ENCODE measurements at regions not wholly inside any gene's neighbourhood (a gene's known extent, or its start where the extent isn't known, plus 50 kb on each side); places are given as distances from the start of the nearest gene placed in this dataset.
"Not testable (repeated sequence)": the region's sequence is repeated elsewhere in the genome, so short reads cannot be mapped to it uniquely, and the experiment has no call there.

- DNase-seq, result peak; percentile 53 to 70 (median 68)
Measured at GRCh38 chr9:100714372-100715099, 136.7 kb downstream of the CAVIN4 start.

GRCh38 chr9:100715100-100715380, 137.2 kb downstream of the CAVIN4 start:
- no peak for DNase-seq

GRCh38 chr9:100718717-100719116, 140.8 kb downstream of the CAVIN4 start:
- DNase-seq, result no peak

GRCh38 chr9:100720922-100721321, 143.0 kb downstream of the CAVIN4 start:
- DNase-seq, result peak in 1 of 3 donors; percentile 23

- no peak for DNase-seq
Measured at GRCh38 chr9:100724886-100725285, 147.0 kb downstream of the CAVIN4 start.

- DNase-seq, result no peak
Measured at GRCh38 chr9:100725371-100725770, 147.5 kb downstream of the CAVIN4 start.

GRCh38 chr9:100729336-100729895, 151.5 kb downstream of the CAVIN4 start:
- peak in 2 of 3 donors; percentile 16 to 59 for DNase-seq

- peak in 1 of 3 donors; percentile 17 for DNase-seq
Measured at GRCh38 chr9:100730086-100730485, 152.2 kb downstream of the CAVIN4 start.

- DNase-seq, result no peak
Measured at GRCh38 chr9:100731038-100731556, 153.2 kb downstream of the CAVIN4 start.

- no peak for DNase-seq
Measured at GRCh38 chr9:100731557-100731956, 153.7 kb downstream of the CAVIN4 start.

- no peak for DNase-seq
Measured at GRCh38 chr9:100739208-100739607, 161.3 kb downstream of the CAVIN4 start.

- no peak for DNase-seq
Measured at GRCh38 chr9:100739666-100740065, 161.8 kb downstream of the CAVIN4 start.

GRCh38 chr9:100748930-100749329, 171.1 kb downstream of the CAVIN4 start:
- not testable (repeated sequence) for DNase-seq

- no peak for DNase-seq
Measured at GRCh38 chr9:100756217-100756616, 178.3 kb downstream of the CAVIN4 start.

GRCh38 chr9:100759215-100759614, 181.3 kb downstream of the CAVIN4 start:
- DNase-seq, result no peak

- no peak for DNase-seq
Measured at GRCh38 chr9:100761276-100761802, 183.5 kb downstream of the CAVIN4 start.

GRCh38 chr9:100774326-100774725, 196.4 kb downstream of the CAVIN4 start:
- no peak for DNase-seq

- no peak for DNase-seq
Measured at GRCh38 chr9:100774962-100775361, 197.1 kb downstream of the CAVIN4 start.

GRCh38 chr9:100775912-100776311, 198.0 kb downstream of the CAVIN4 start:
- DNase-seq, result no peak

GRCh38 chr9:100784755-100785154, 206.9 kb downstream of the CAVIN4 start:
- no peak for DNase-seq

GRCh38 chr9:100785946-100786345, 208.1 kb downstream of the CAVIN4 start:
- no peak for DNase-seq

- no peak for DNase-seq
Measured at GRCh38 chr9:100794738-100795269, 216.9 kb downstream of the CAVIN4 start.

- DNase-seq, result no peak
Measured at GRCh38 chr9:100803956-100804355, 224.6 kb upstream of the PLPPR1 start.
